Mammary epithelial cell (primary cell): ENCODE measurements at regions not wholly inside any gene's neighbourhood (a gene's known extent, or its start where the extent isn't known, plus 50 kb on each side); places are given as distances from the start of the nearest gene placed in this dataset.

ENCODE experiments used
- CTCF ChIP-seq, 2 donors: IDR thresholded peaks in 1 of 2; conservative IDR thresholded peaks in 1 of 2; 2 replicates each; pipeline ENCODE4 v1.5.1; 2011 to 2012; ENCODE audit warnings: inconsistent platforms in 2 of 2, low read length in 2 of 2, mild to moderate bottlenecking in 2 of 2, control low read depth in 1 of 2, low read depth in 1 of 2; ENCODE audit not compliant: insufficient read depth in 1 of 2; ENCODE audit errors: extremely low read depth in 1 of 2
- EZH2 ChIP-seq: IDR thresholded peaks from 2 replicates; pipeline ENCODE4 v1.6.1; 2012; ENCODE audit warnings: low read length, inconsistent platforms, borderline replicate concordance

GRCh38 chr20:56816349-56816748 is 187.2 kb downstream of the TFAP2C start:
- no peak for TF ChIP-seq CTCF (conservative IDR thresholded peaks at IDR 0.05 in 1 of 2, IDR thresholded peaks at IDR 0.05 in 1 of 2; ENCODE audit: extremely low read depth in 1 of 2, insufficient read depth in 1 of 2, low read depth in 1 of 2, low read length in 2 of 2)
- TF ChIP-seq EZH2 = no peak
